ENCODE measurements at regions not wholly inside any gene's neighbourhood (a gene's known extent, or its start where the extent isn't known, plus 50 kb on each side); places are given as distances from the start of the nearest gene placed in this dataset.
A peak's percentile ranks its signal among the peaks of the same experiment; 100 is the strongest.

GRCh38 chr14:53355581-53356112 is 202.5 kb upstream of the DDHD1 start:
- H3K23me2 ChIP-seq (ENCODE audit: low read depth, low read length) = no peaks in the 10 kb centered on the region
- H3K4me1 ChIP-seq (replicated peaks in 1 of 4; ENCODE audit: control insufficient read depth in 3 of 4, insufficient read depth in 4 of 4, low read length in 3 of 4) = peaks cover 5 to 25% (median 15%) of the 10 kb centered on the region in 4 experiments
- peak overlapping the region; percentile 40 to 41; a peak in 3 of 4 replicates for H3K4me2 ChIP-seq (ENCODE audit: insufficient read depth in 1 of 2, low read depth in 2 of 2, low read length in 2 of 2)
- FAIRE-seq = peak; percentile 98
- POLR2A ChIA-PET (ENCODE audit: partially characterized antibody) = interaction anchor here (1.0 to 1.6 kb wide), 5 partner anchors 8 to 49 kb away, joined by 3 to 6 read pairs (median 5); no protein-coding TSS in a partner anchor
- no peaks in the 10 kb centered on the region for H3K9me3 ChIP-seq (ENCODE audit: insufficient read depth in 2 of 2, low read depth in 1 of 2, low read length in 1 of 2)
- H4K8ac ChIP-seq (ENCODE audit: extremely low read depth, insufficient read depth, low read length) = no peak overlapping the region
- no peaks in the 10 kb centered on the region for H3K27me3 ChIP-seq (replicated peaks in 1 of 4; ENCODE audit: control insufficient read depth in 3 of 4, extremely low read depth in 1 of 4, insufficient read depth in 3 of 4, low read length in 3 of 4)
- H4K91ac ChIP-seq (replicated peaks; ENCODE audit: insufficient read length, low read length) = peak overlapping the region; percentile 94
- peak overlapping the region; percentile 89 for H2BK5ac ChIP-seq (ENCODE audit: low read depth, low read length)
- WGBS, 2 experiments (ENCODE audit: extremely low coverage in 1 of 2, insufficient coverage in 1 of 2, insufficient read length in 1 of 2, insufficient replicate concordance in 2 of 2, low coverage in 1 of 2, low lambda C conversion rate in 2 of 2, missing lambda C conversion rate in 1 of 2) = 20% methylated on average over 4 of the region's 5 CpGs; no CpG with 5 or more reads in 1 of the 2 experiments
- H3K79me2 ChIP-seq (ENCODE audit: control insufficient read depth in 1 of 2, insufficient read depth in 2 of 2, low read length in 2 of 2) = no peaks in the 10 kb centered on the region
- H3K4me3 ChIP-seq (ENCODE audit: extremely low read depth in 1 of 4, insufficient read depth in 2 of 4, low read depth in 3 of 4, low read length in 4 of 4) = peak overlapping the region in 1 of 4 experiments; percentile 27; a peak in 1 of 8 replicates
- H3K56ac ChIP-seq (replicated peaks; ENCODE audit: insufficient read length, low read depth, low read length) = no peak overlapping the region
- no peak overlapping the region for H2BK15ac ChIP-seq (ENCODE audit: low read length)
- H3K79me1 ChIP-seq (ENCODE audit: low read depth, low read length) = no peaks in the 10 kb centered on the region
- DNase-seq (ENCODE audit: low read depth in 1 of 2, low spot score in 2 of 2) = peak; percentile 66 to 83
- no peak overlapping the region for H3K23ac ChIP-seq (ENCODE audit: insufficient read length)
- H2AK5ac ChIP-seq (ENCODE audit: low read depth, low read length) = no peak overlapping the region
- H3K18ac ChIP-seq (ENCODE audit: extremely low read depth, low read length) = peak overlapping the region; percentile 86; the same call in 1 of the 2 replicates
- H3K27ac ChIP-seq (ENCODE audit: low read depth, low read length) = peak overlapping the region; percentile 70
- H3K9ac ChIP-seq (replicated peaks in 1 of 4; ENCODE audit: extremely low read depth in 1 of 4, low read depth in 3 of 4, low read length in 3 of 4) = peak overlapping the region in 1 of 4 experiments; percentile 7; a peak in 1 of 7 replicates
- peak overlapping the region; percentile 74 for H4K5ac ChIP-seq (ENCODE audit: insufficient read length, low read depth, low read length)
- no peak overlapping the region for H2AFZ ChIP-seq (ENCODE audit: low read length)
- H3K4ac ChIP-seq (replicated peaks; ENCODE audit: insufficient read length, low read depth, low read length) = no peak overlapping the region
- H2BK20ac ChIP-seq (ENCODE audit: low read length) = 0 out of 2 replicates have a peak overlapping the region, but pooled peaks have one; percentile 13
- CTCF ChIA-PET (ENCODE audit: partially characterized antibody) = interaction anchor here (1.1 to 3.0 kb wide), 9 partner anchors 11 to 100 kb away, joined by 3 to 15 read pairs (median 5); no protein-coding TSS in a partner anchor
- no peak overlapping the region for H3K14ac ChIP-seq (ENCODE audit: insufficient read length)
- H3K36me3 ChIP-seq (ENCODE audit: control insufficient read depth in 2 of 4, insufficient read depth in 4 of 4, low read length in 3 of 4) = no peaks in the 10 kb centered on the region
- no peaks in the 10 kb centered on the region for H4K20me1 ChIP-seq (replicated peaks in 1 of 2; ENCODE audit: control insufficient read depth in 1 of 2, insufficient read depth in 2 of 2, low read length in 2 of 2)
- H2BK12ac ChIP-seq (ENCODE audit: low read depth, low read length) = no peak overlapping the region
- H2BK120ac ChIP-seq (replicated peaks; ENCODE audit: low read depth, low read length) = peak overlapping the region; percentile 35
- TF ChIP-seq JUND (IDR thresholded peaks at IDR 0.05; ENCODE audit: low read length) (peak; percentile 53; the same call in 1 of the 2 replicates), RBBP5 (IDR thresholded peaks at IDR 0.05; ENCODE audit: borderline replicate concordance, low read depth, low read length) (no peak), POLR2AphosphoS5 (IDR thresholded peaks at IDR 0.05; ENCODE audit: low read depth, low read length) (peak; percentile 41; the same call in 1 of the 2 replicates), KDM5A (IDR thresholded peaks at IDR 0.05; ENCODE audit: low read length) (no peak), RNF2 (IDR thresholded peaks at IDR 0.05; ENCODE audit: borderline replicate concordance, low read depth, low read length, missing control alignments, poor library complexity, severe bottlenecking) (no peak), FOSL1 (IDR thresholded peaks at IDR 0.05; ENCODE audit: insufficient read depth, low read depth, low read length) (no peak), CTBP2 (IDR thresholded peaks at IDR 0.05; ENCODE audit: borderline replicate concordance, insufficient read depth, insufficient read length, low read length) (peak; percentile 75), CHD2 (IDR thresholded peaks at IDR 0.05; ENCODE audit: low read length) (peak; percentile 53; the same call in 1 of the 2 replicates), PHF8 (conservative IDR thresholded peaks at IDR 0.05; ENCODE audit: low read depth, low read length) (no peak), RAD21 (IDR thresholded peaks at IDR 0.05 in 1 of 2, conservative IDR thresholded peaks at IDR 0.05 in 1 of 2; ENCODE audit: low read depth in 2 of 2, low read length in 2 of 2) (0 out of 4 replicates have a peak, but pooled peaks of 1 of the 2 experiments have one; percentile 8), RFX5 (IDR thresholded peaks at IDR 0.05; ENCODE audit: borderline replicate concordance, low read depth, low read length) (no peak), TAF1 (IDR thresholded peaks at IDR 0.05; ENCODE audit: low read depth, low read length) (peak; percentile 61)

All from H1 (cell line).